GM12878 (cell line): ENCODE measurements at regions not wholly inside any gene's neighbourhood (a gene's known extent, or its start where the extent isn't known, plus 50 kb on each side); places are given as distances from the start of the nearest gene placed in this dataset.

ENCODE experiments used
- EP300 ChIP-seq, 2 experiments: fragments of 150-350 bp in 1 of 2; IDR thresholded peaks; 2 replicates each; pipeline ENCODE4 v1.6.1; 2011 to 2012; ENCODE audit warnings: low read depth in 2 of 2, low read length in 2 of 2, borderline replicate concordance in 1 of 2, improper control_type of control experiment in 1 of 2, inconsistent platforms in 1 of 2; ENCODE audit not compliant: control insufficient read depth in 1 of 2
- RBBP5 ChIP-seq: fragments of 200-600 bp; sonication (generic); conservative IDR thresholded peaks from 2 replicates; pipeline ENCODE4 v1.6.1; 2016
- TAF1 ChIP-seq: IDR thresholded peaks from 2 replicates; pipeline ENCODE4 v1.6.1; 2011; ENCODE audit warnings: mild to moderate bottlenecking, low read depth, low read length, borderline replicate concordance
- TF ChIP-seq, protein P1 (sequence below): IDR thresholded peaks from 2 replicates; pipeline ENCODE4 v1.6.1; 2011; ENCODE audit warnings: borderline replicate concordance, low read depth, mild to moderate bottlenecking, moderate library complexity, mixed read lengths, low read length; ENCODE audit not compliant: insufficient read depth; ENCODE audit errors: extremely low read length

DNA sequence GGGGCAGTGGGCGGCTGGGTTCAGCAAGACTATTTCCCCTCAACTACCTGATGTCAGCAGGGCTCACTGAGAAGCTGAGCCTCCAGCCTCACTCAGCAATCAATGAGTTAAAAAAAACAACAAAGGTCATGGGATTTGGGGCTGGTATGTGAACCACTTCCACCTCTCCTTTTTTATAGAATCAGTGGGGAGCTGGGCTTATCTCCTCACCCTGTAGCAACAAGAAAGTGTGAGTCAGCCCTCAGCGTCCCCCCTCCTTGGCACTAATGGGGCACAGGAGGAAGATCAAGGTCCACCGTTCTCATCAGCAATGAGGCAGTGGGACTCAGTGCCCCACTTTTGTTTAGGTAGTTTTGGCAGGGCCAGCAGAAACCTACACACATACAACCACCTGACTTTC, 823.5 kb upstream of the POM121L12 start:
- TF ChIP-seq, protein P1, sequence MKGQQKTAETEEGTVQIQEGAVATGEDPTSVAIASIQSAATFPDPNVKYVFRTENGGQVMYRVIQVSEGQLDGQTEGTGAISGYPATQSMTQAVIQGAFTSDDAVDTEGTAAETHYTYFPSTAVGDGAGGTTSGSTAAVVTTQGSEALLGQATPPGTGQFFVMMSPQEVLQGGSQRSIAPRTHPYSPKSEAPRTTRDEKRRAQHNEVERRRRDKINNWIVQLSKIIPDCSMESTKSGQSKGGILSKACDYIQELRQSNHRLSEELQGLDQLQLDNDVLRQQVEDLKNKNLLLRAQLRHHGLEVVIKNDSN: no peak
- TF ChIP-seq TAF1 (no peak), EP300 (IDR thresholded peaks at IDR 0.05; ENCODE audit: borderline replicate concordance in 1 of 2, control insufficient read depth in 1 of 2, low read depth in 2 of 2, low read length in 2 of 2) (no peak), RBBP5 (no peak)
